ENCODE measurements at regions not wholly inside any gene's neighbourhood (a gene's known extent, or its start where the extent isn't known, plus 50 kb on each side); places are given as distances from the start of the nearest gene placed in this dataset.

DNA sequence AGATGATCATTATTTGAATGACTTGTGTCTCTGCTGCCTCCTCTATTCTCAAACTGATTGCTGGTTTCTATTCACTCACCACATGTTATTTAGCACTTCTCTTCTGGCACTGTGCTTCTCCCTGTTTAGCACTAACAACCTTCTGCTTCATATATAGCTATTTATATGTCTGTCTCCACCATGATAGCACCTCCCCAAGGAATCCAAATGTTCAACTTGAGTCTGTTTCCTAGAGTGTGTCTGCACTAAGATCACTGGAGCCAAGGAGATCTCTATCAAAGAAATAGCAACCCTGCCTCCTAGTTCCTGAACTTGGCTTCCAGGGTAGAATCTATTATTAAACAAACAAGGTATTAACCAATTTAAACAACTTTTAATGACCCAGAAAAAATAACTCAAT, 104.5 kb downstream of the CYP26A1 start:
- no peak for DNase-seq (ENCODE audit: low read depth in 2 of 2)

GRCh38 chr10:93180482-93180931, 106.8 kb downstream of the CYP26A1 start:
- no peak for DNase-seq (ENCODE audit: low read depth in 2 of 2)

- DNase-seq (ENCODE audit: low read depth in 2 of 2), result no peak
These were observed 107.8 kb downstream of the CYP26A1 start for GRCh38 chr10:93181271-93182048.

DNA sequence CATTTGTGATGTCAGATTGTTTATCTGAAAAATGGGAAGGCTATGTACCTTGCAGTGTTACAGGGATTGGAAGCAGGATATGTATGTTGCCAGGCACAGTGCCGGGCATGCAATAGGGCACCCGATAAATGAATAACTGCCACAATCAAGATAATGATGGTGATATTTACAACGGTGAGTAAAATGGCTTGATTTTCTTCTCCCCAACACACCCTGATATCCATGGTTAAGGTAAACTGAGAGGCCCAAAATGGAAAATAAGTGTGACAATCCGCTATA, 108.3 kb downstream of the CYP26A1 start:
- no peak for DNase-seq (ENCODE audit: low read depth in 2 of 2)

- no peak for DNase-seq (ENCODE audit: low read depth in 2 of 2)
These were observed 109.1 kb downstream of the CYP26A1 start for GRCh38 chr10:93182790-93183189.

GRCh38 chr10:93186653-93187052, 113.0 kb downstream of the CYP26A1 start:
- no peak for DNase-seq (ENCODE audit: low read depth in 2 of 2)

GRCh38 chr10:93189944-93190343, 116.3 kb downstream of the CYP26A1 start:
- no peak for DNase-seq (ENCODE audit: low read depth in 2 of 2)

- no peak for DNase-seq (ENCODE audit: low read depth in 2 of 2)
These were observed 116.7 kb downstream of the CYP26A1 start for GRCh38 chr10:93190372-93190771.

DNA sequence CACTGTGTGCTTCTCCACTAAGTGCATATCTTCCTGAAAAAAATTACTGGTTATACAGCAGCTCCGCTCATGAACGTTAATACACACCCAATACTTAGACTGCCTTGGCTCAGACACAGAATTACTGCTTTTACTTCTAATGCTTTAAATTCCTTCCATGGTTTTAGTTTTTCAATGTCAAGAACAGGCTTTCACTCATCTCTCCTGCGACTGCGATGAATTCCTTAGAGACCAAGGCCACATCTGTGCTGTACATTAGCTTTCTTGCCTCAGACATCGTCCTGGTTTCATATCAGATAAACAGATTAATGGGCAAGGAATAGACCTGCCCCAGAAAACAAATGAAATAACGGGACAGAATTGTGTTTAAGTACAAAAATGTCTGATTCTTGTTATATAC, 120.2 kb downstream of the CYP26A1 start:
- DNase-seq (ENCODE audit: low read depth in 2 of 2), result no peak

DNA sequence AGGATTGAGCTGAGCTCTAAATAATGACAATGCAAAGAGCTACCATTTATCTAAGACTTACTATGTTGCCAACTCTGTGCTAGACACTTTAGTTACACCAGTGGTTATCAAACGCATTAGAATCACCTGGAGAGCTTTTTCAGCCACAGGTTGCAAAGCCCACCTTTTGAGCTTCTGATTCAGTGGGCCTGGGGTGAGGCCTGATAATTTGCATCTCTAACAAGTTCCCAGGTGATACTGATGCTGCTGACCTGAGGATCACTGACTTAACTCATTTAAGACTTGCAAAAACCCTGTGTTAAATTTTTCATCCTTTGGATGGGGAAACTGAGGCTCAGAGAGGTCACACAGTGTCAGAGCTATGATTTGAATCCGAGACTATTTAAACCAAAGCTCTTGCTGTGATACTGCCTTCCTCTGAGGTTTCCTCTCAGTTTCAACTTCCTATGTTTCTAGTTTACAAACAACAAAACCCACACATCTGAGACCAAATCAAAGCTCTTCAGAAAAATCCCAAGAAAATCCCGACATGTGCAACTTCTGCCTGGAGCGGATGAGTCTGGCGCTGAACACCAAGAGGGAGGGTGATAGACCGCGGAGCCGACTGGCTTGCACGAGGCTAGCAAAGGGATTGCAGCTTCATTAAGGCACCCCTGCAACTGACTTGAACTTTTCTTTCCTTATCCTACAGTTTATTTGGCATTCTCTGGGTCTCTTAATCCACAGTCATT, 124.9 kb downstream of the CYP26A1 start:
- no peak for DNase-seq (ENCODE audit: low read depth in 2 of 2)

DNA sequence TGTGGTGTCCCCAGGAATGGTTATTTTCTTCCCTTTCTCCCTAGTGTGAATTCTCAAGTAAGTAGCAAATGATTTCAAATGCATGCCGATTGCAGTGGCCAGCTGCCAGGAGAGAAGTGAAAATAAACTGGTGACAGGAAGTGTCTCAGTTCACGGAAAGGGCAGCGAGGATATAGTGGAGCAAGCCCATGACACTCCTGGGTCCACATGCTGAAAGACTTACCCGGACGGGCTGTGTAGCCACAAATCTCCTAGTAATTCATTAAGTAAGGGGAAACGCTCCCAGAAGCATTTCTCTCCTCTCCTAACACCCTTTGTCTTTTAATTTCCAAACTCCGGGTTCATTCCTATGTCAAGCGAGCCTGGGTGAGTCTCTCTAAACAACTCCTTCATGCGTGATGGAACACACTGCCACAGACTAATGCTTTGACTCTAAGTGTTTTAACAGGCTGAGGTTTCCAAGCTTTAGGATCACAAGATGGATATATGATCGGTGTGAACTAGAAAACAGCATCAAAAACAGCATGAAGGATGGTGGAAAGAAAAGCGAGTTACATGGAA, 125.6 kb downstream of the CYP26A1 start:
- DNase-seq (ENCODE audit: low read depth in 2 of 2), result no peak

DNA sequence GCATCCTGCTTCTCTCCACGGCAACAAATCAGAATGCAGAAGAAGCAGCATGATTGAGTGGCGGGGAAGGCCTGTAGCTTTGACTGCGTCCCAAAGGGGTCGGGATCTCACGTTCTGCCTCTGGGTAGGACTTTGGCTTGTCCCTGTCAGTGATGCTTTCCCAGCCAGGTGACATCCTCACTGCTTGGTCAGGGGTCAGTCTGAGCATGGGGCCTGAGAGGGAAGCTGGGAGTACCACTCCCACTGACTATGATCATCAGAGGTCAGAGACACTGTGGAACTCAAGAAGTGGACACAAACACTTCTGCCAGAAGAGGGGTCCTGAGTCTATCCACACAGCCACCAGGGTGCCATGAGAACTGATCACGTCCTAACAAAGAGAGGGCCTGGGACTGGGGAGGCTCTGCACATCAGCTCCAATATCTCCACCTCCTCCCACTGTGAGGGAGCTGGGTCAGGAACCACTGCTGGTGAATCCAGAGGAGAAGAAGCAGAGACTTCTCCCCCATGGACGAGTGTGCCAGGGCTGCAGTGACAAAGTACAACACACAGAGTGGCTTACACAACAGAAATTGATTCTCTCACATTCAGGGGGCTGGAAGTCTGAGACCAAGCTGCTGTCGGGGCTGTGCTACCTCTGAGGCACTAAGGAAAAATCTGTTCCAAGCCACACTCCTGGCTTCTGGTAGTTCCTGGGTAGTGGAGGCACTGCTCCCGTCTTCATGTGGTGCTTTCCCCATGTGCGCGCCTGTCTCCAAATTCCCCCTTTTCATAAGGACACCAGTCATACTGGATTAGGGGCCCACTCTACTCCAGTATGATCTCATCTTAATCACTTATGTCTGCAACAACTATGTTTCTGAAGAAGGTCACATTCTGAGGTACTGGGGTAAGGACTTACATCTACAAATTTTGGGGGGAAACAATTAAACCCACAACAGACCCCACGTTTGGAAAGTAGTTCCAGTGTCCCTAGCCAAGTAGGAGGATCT, 131.1 kb downstream of the CYP26A1 start:
- DNase-seq (ENCODE audit: low read depth in 2 of 2), result no peak

GRCh38 chr10:93206652-93207051, 133.0 kb downstream of the CYP26A1 start:
- DNase-seq (ENCODE audit: low read depth in 2 of 2), result no peak

- no peak for DNase-seq (ENCODE audit: low read depth in 2 of 2)
These were observed 135.2 kb downstream of the CYP26A1 start for GRCh38 chr10:93208717-93209464.

DNA sequence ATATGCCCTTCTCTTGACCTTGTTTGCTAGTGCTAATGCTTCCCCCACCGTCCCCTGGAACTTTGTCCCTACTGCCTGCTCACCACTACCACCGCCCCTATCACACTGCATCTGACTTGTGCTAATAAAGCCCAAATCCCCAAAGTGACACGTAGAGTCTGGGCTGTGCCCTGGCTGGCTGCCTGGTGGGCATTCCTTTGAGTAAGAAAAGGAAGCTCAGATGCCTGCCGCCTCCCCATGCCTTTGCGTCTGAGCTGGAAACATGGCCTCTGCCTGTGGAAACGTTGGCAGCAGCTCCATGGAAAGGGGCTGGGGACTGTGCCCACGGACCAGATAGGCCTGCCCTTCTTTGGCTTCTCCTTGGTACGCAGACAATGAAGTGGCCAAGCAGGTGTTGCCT, 138.3 kb downstream of the CYP26A1 start:
- no peak for DNase-seq (ENCODE audit: low read depth in 2 of 2)

DNA sequence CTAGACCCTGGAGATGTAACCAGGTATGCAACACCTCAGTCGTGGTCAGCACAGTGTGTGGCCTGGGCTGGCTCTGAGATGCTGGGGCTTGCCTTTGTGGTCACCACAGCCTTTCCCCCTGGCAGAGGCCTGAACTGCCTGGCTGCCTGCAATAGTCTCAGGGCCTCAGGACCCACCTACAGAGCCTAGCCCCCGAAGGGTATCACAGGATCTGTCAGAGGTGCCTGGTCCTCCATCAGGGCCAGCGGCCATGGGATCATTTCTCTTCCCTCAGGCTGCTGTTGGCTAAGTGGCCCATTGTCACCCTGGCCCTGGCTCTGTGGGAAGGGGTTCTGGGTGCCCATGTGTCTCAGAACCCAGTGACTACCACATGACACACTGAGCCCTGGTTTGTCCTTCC, 141.6 kb downstream of the CYP26A1 start:
- DNase-seq (ENCODE audit: low read depth in 2 of 2), result no peak

DNA sequence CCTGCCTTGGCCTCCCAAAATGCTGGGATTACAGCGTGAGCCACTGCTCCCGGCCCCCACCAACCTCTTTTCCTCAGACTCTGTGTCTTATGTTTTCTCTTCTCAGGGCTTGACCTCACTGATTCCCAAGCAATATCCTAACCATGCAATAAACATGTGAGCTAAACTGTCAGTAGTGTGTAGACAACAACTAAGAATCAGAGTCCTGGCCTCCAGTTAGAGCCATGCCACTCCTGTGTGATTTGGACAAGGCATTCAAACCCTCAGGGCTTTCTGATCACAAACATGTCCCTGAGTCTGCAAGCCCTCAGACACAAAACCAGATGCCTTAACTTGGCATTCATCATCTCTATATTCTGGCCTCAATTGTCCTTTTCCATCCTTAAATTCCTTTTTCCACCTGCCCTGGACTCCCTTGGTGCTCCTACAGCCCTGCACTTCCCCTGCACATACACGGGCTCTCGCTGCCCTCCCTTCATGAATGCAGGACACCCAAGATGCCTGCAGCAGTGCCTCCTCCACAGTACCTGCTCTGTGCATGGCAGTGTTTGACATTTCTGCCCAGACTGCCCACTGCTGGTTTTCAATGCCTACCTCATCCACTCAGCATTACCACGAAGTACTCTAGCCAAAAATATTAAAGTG, 142.8 kb downstream of the CYP26A1 start:
- no peak for DNase-seq (ENCODE audit: low read depth in 2 of 2)

- no peak for DNase-seq (ENCODE audit: low read depth in 2 of 2)
These were observed 144.7 kb downstream of the CYP26A1 start for GRCh38 chr10:93218386-93218785.

DNA sequence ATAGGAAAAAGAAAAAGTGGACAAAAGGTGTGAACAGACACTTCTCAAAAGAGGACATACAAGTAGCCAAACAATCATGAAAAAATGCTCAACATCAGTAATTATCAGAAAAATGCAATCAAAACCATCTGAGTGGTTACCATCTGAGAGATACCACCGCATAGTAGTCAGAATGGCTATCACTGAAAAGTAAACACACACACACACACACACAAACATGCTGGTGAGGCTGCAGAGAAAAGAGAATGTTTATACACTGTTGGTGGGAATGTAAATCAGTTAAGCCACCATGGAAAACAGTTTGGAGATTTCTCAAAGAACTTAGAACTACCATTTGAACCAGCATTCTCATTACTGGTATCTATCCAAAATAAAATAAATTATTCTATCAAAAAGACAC, 145.7 kb downstream of the CYP26A1 start:
- no peak for DNase-seq (ENCODE audit: low read depth in 2 of 2)

DNA sequence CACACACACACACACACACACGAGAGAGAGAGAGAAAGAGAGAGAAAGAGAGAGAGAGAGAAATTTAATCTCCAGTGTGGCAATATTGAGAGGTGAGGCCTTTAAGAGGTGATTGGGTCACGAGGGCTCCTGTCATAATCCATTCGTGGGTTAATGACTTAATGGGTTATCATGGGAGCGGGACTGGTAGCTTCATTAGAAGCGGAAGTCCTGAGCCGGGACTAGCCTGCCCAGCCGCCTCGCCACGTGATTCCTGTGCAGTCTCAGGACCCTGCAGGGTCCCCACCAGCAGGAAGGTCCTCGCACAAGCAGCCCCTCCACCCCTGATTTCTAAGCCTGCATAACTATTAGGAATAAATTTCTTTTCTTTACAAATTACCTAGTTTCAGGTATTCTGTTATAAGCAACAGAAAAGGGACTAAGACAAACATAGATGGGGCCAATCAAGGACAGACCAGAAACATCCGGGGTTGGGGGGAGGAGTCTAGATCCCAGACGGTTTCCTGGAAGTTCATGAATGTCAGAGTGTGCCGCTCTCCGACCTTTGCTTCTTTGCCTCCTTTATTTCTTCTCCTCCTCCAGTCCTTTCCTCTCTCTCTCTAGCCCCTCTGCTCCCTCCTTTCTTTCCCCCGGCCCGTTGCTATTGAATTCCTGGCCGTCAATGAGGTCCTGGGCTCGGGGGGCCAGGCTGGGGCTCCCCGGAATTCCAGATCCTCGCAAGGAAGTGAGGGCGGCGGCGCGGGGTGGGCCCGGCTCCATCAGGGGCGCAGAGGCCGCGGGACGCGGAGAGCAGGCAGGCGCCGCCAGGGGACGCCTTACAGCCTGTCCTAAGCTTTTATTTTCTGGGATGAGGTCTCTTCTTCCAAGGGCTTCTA, 146.8 kb downstream of the CYP26A1 start:
- DNase-seq (ENCODE audit: low read depth in 2 of 2), result no peak
